Neural progenitor cell (in vitro differentiated cells): ENCODE measurements at regions not wholly inside any gene's neighbourhood (a gene's known extent, or its start where the extent isn't known, plus 50 kb on each side); places are given as distances from the start of the nearest gene placed in this dataset.

Experiments
- EZH2phosphoT487 ChIP-seq: fragments of 200-600 bp; sonication (generic); IDR thresholded peaks from 2 replicates; pipeline ENCODE4 v1.6.1; 2017; ENCODE audit warnings: antibody characterized with exemption
- TF ChIP-seq, protein P1 (sequence below): fragments of 200-600 bp; sonication (generic); IDR thresholded peaks from 2 replicates; pipeline ENCODE4 v1.5.1; 2017; ENCODE audit warnings: antibody characterized with exemption, mild to moderate bottlenecking

DNA sequence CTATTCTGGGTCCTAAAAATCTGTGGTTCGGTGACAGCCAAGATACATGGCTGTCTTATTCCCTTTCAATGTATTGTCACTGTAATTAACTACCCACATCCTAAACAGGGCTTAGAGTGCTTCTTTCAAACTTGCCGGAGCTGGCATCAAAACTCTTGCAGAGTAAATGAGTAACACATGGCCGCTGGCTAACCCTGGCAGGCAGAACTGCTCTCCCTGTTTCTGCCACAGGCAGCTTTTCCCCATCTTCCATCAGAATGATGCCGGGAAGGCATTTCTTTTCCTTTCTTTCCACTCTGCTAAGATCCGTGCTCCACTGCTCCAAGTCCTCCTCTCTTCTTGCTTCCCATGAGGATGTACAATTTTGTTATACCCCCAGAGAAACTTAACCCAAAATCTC is 54.8 kb upstream of the PTPRM start:
- TF ChIP-seq, protein P1, sequence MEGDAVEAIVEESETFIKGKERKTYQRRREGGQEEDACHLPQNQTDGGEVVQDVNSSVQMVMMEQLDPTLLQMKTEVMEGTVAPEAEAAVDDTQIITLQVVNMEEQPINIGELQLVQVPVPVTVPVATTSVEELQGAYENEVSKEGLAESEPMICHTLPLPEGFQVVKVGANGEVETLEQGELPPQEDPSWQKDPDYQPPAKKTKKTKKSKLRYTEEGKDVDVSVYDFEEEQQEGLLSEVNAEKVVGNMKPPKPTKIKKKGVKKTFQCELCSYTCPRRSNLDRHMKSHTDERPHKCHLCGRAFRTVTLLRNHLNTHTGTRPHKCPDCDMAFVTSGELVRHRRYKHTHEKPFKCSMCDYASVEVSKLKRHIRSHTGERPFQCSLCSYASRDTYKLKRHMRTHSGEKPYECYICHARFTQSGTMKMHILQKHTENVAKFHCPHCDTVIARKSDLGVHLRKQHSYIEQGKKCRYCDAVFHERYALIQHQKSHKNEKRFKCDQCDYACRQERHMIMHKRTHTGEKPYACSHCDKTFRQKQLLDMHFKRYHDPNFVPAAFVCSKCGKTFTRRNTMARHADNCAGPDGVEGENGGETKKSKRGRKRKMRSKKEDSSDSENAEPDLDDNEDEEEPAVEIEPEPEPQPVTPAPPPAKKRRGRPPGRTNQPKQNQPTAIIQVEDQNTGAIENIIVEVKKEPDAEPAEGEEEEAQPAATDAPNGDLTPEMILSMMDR, result no peak
- TF ChIP-seq EZH2phosphoT487, result no peak
